Kidney capillary endothelial cell (primary cell): ENCODE measurements at regions not wholly inside any gene's neighbourhood (a gene's known extent, or its start where the extent isn't known, plus 50 kb on each side); places are given as distances from the start of the nearest gene placed in this dataset.
"Not testable (repeated sequence)": the region's sequence is repeated elsewhere in the genome, so short reads cannot be mapped to it uniquely, and the experiment has no call there.

Experiments
- DNase-seq: peaks from one replicate; pipeline ENCODE4 v3.0.0-alpha.2; 2018; ENCODE audit warnings: low spot score

GRCh38 chr3:139199421-139200010, 144.3 kb upstream of the MRPS22 start:
- DNase-seq, result no peak

GRCh38 chr3:139201446-139202225, 142.2 kb upstream of the MRPS22 start:
- DNase-seq, result no peak

GRCh38 chr3:139202226-139202958, 141.4 kb upstream of the MRPS22 start:
- no peak for DNase-seq

- no peak for DNase-seq
These were observed 140.9 kb upstream of the MRPS22 start for GRCh38 chr3:139202959-139203349.

- no peak for DNase-seq
These were observed 140.1 kb upstream of the MRPS22 start for GRCh38 chr3:139203752-139204151.

- DNase-seq, result no peak
These were observed 139.1 kb upstream of the MRPS22 start for GRCh38 chr3:139204728-139205127.

- DNase-seq, result no peak
These were observed 129.9 kb upstream of the MRPS22 start for GRCh38 chr3:139213936-139214335.

GRCh38 chr3:139216958-139217357, 126.9 kb upstream of the MRPS22 start:
- no peak for DNase-seq

GRCh38 chr3:139217633-139218032, 126.2 kb upstream of the MRPS22 start:
- no peak for DNase-seq

- DNase-seq, result no peak
These were observed 125.8 kb upstream of the MRPS22 start for GRCh38 chr3:139218046-139218445.

GRCh38 chr3:139219463-139219862, 124.4 kb upstream of the MRPS22 start:
- no peak for DNase-seq

- no peak for DNase-seq
These were observed 121.6 kb upstream of the MRPS22 start for GRCh38 chr3:139222100-139222657.

GRCh38 chr3:139225548-139225947, 118.3 kb upstream of the MRPS22 start:
- DNase-seq, result no peak

GRCh38 chr3:139226731-139227130, 117.1 kb upstream of the MRPS22 start:
- no peak for DNase-seq

GRCh38 chr3:139227165-139227564, 116.7 kb upstream of the MRPS22 start:
- no peak for DNase-seq

- DNase-seq, result no peak
These were observed 116.0 kb upstream of the MRPS22 start for GRCh38 chr3:139227827-139228226.

GRCh38 chr3:139230391-139230790, 113.4 kb upstream of the MRPS22 start:
- DNase-seq, result no peak

GRCh38 chr3:139231555-139232281, 112.1 kb upstream of the MRPS22 start:
- DNase-seq, result no peak

- not testable (repeated sequence) for DNase-seq
These were observed 111.5 kb upstream of the MRPS22 start for GRCh38 chr3:139232341-139232740.

- DNase-seq, result no peak
These were observed 109.3 kb upstream of the MRPS22 start for GRCh38 chr3:139234491-139234890.

GRCh38 chr3:139235192-139235591, 108.6 kb upstream of the MRPS22 start:
- DNase-seq, result no peak

- no peak for DNase-seq
These were observed 107.5 kb upstream of the MRPS22 start for GRCh38 chr3:139236336-139236735.
